GM12878 (cell line): ENCODE measurements at regions not wholly inside any gene's neighbourhood (a gene's known extent, or its start where the extent isn't known, plus 50 kb on each side); places are given as distances from the start of the nearest gene placed in this dataset.

ENCODE experiments used
- ATAC-seq: fragments of 200-7000 bp; cut with Tn5 transposase; 3 replicates; pipeline ENCODE4 v1.9.1; 2020; ENCODE audit warnings: mild to moderate bottlenecking, moderate library complexity
- BruUV-seq: library from RNA; stranded (reverse); fragments of 400-500 nt; replicated peaks from 2 replicates; lab custom pipeline; 2021; lab: Mats Ljungman, UMichigan
- CTCF ChIA-PET: fragments of 300-600 bp; sonication (Branson Sonifier 250); formaldehyde crosslinking; extraction: SDS; loops from one replicate; lab custom pipeline; 2021; ENCODE audit warnings: inconsistent platforms; lab: Yijun Ruan, JAX
- POLR2A ChIA-PET: fragments of 350-600 bp; formaldehyde crosslinking; extraction: SDS; loops from one replicate; lab custom pipeline; 2021; ENCODE audit warnings: inconsistent platforms; lab: Charles Lee
- RAD21 ChIA-PET: fragments of 300-600 bp; sonication (Branson Sonifier 250); formaldehyde crosslinking; loops from one replicate; lab custom pipeline; 2023; ENCODE audit warnings: antibody characterized with exemption; ENCODE audit not compliant: unreplicated experiment; lab: Charles Lee
- SMC1A ChIA-PET: fragments of 300-600 bp; sonication (Branson Sonifier 250); formaldehyde crosslinking; loops from one replicate; lab custom pipeline; 2023; ENCODE audit not compliant: unreplicated experiment, uncharacterized antibody; lab: Charles Lee
- DNase-seq: peaks from one replicate; pipeline ENCODE4 v3.0.0-alpha.2; 2011; ENCODE audit warnings: low read depth, low spot score
- FAIRE-seq: peaks from 3 replicates; lab custom pipeline; 2011; peaks lifted over from hg19 to GRCh38; lab: Jason Lieb, UNC
- H2AFZ ChIP-seq: 2 replicates; pipeline ENCODE4 v1.6.0; 2011; ENCODE audit warnings: low read depth, low read length, control low read depth; ENCODE audit not compliant: control insufficient read depth
- H3K27ac ChIP-seq: 2 replicates; pipeline ENCODE4 v1.5.1; 2011; ENCODE audit warnings: control low read depth; ENCODE audit not compliant: control insufficient read depth, insufficient read depth
- H3K27me3 ChIP-seq, 2 experiments: replicated peaks in 1 of 2; 2 replicates each; pipeline versions ENCODE4 v1.6.0 to v1.6.1; 2011; ENCODE audit warnings: low read length in 1 of 2; ENCODE audit not compliant: control insufficient read depth in 2 of 2, insufficient read depth in 2 of 2
- H3K36me3 ChIP-seq, 2 experiments: 2 replicates each; pipeline ENCODE4 v1.5.1; 2011; ENCODE audit warnings: low read length in 1 of 2; ENCODE audit not compliant: control insufficient read depth in 2 of 2, insufficient read depth in 2 of 2
- H3K4me1 ChIP-seq: 2 replicates; pipeline ENCODE4 v1.6.1; 2011; ENCODE audit warnings: mild to moderate bottlenecking, low read length, moderate library complexity, mixed read lengths; ENCODE audit not compliant: control insufficient read depth, insufficient read depth
- H3K4me2 ChIP-seq: 2 replicates; pipeline ENCODE4 v1.6.0; 2011; ENCODE audit warnings: control low read depth; ENCODE audit not compliant: control insufficient read depth, insufficient read depth
- H3K4me3 ChIP-seq: fragments of 200-600 bp; sonication (generic); 2 replicates; pipeline ENCODE4 v1.5.1; 2016
- H3K79me2 ChIP-seq: 2 replicates; pipeline ENCODE4 v1.6.0; 2011; ENCODE audit warnings: low read length; ENCODE audit not compliant: control insufficient read depth, insufficient read depth
- H3K9ac ChIP-seq: 2 replicates; pipeline ENCODE4 v1.8.0; 2011; ENCODE audit warnings: low read length, control low read depth, mixed read lengths; ENCODE audit not compliant: control insufficient read depth, insufficient read depth
- H3K9me3 ChIP-seq: replicated peaks from 3 replicates; pipeline ENCODE4 v1.5.1; 2011; ENCODE audit warnings: mild to moderate bottlenecking, low read length; ENCODE audit not compliant: control insufficient read depth, insufficient read depth
- H4K20me1 ChIP-seq: 2 replicates; pipeline ENCODE4 v1.6.0; 2011; ENCODE audit not compliant: control insufficient read depth, insufficient read depth
- CEBPB ChIP-seq, 2 experiments: fragments of 150-350 bp in 1 of 2; IDR thresholded peaks; 2 replicates each; pipeline ENCODE4 v1.6.1; 2012 to 2014; ENCODE audit warnings: low read depth in 2 of 2, low read length in 2 of 2, borderline replicate concordance in 1 of 2, inconsistent platforms in 1 of 2
- CEBPZ ChIP-seq: fragments of 150-350 bp; IDR thresholded peaks from 2 replicates; pipeline ENCODE4 v1.6.1; 2016; ENCODE audit warnings: low read depth, low read length
- CHD2 ChIP-seq: IDR thresholded peaks from 2 replicates; pipeline ENCODE4 v1.6.1; 2011; ENCODE audit warnings: low read depth, low read length, improper control_type of control experiment, borderline replicate concordance
- EZH2 ChIP-seq: IDR thresholded peaks from 2 replicates; pipeline ENCODE4 v1.6.1; 2012; ENCODE audit warnings: low read depth, mild to moderate bottlenecking, control low read depth, inconsistent platforms, low read length, borderline replicate concordance; ENCODE audit not compliant: control insufficient read depth
- HDGF ChIP-seq: fragments of 450-650 bp; IDR thresholded peaks from 2 replicates; pipeline ENCODE4 v1.6.1; 2016; ENCODE audit warnings: antibody characterized with exemption
- JUND ChIP-seq: IDR thresholded peaks from 2 replicates; pipeline ENCODE4 v1.6.1; 2012; ENCODE audit warnings: low read depth, mild to moderate bottlenecking, low read length, improper control_type of control experiment, moderate library complexity
- MEF2A ChIP-seq: IDR thresholded peaks from 2 replicates; pipeline ENCODE4 v1.6.1; 2011; ENCODE audit warnings: low read depth, mild to moderate bottlenecking, low read length, moderate library complexity; ENCODE audit not compliant: insufficient read depth
- NBN ChIP-seq: fragments of 450-650 bp; IDR thresholded peaks from 2 replicates; pipeline ENCODE4 v1.6.1; 2016
- PKNOX1 ChIP-seq: fragments of 450-650 bp; IDR thresholded peaks from 2 replicates; pipeline ENCODE4 v1.6.1; 2016; ENCODE audit warnings: mild to moderate bottlenecking
- RAD51 ChIP-seq: fragments of 450-650 bp; IDR thresholded peaks from 2 replicates; pipeline ENCODE4 v1.6.1; 2016; ENCODE audit warnings: moderate library complexity, mild to moderate bottlenecking, inconsistent platforms
- SIX5 ChIP-seq: IDR thresholded peaks from 2 replicates; pipeline ENCODE4 v1.6.1; 2011; ENCODE audit warnings: mild to moderate bottlenecking, low read depth, low read length, moderate library complexity; ENCODE audit not compliant: severe bottlenecking
- STAT1 ChIP-seq: fragments of 450-650 bp; conservative IDR thresholded peaks from 2 replicates; pipeline ENCODE4 v1.6.1; 2014; ENCODE audit warnings: antibody characterized with exemption, mild to moderate bottlenecking
- TARDBP ChIP-seq: IDR thresholded peaks from 2 replicates; pipeline ENCODE4 v1.6.1; 2016; ENCODE audit warnings: borderline replicate concordance
- TBL1XR1 ChIP-seq: IDR thresholded peaks from 2 replicates; pipeline ENCODE4 v1.6.1; 2012; ENCODE audit warnings: low read depth, low read length, improper control_type of control experiment
- WRNIP1 ChIP-seq: IDR thresholded peaks from 2 replicates; pipeline ENCODE4 v1.6.1; 2011; ENCODE audit warnings: low read depth, low read length, improper control_type of control experiment, borderline replicate concordance
- whole genome bisulfite sequencing: methylation state at CpG from one replicate; pipeline ENCODE4 v1.1.6; 2016; ENCODE audit warnings: low lambda C conversion rate; ENCODE audit not compliant: insufficient replicate concordance, insufficient coverage; ENCODE audit errors: missing lambda C conversion rate; 5-methylcytosine and 5-hydroxymethylcytosine counted together
- in situ Hi-C: fragments of 300-500 bp; cut with MboI; formaldehyde crosslinking; loops from 9 replicates; pipeline ENCODE4 v1.14.3; 2018; ENCODE audit warnings: mixed read lengths
- intact Hi-C: fragments of 100-400 bp; cut with micrococcal nuclease; formaldehyde crosslinking; loops from one replicate; pipeline ENCODE4 v1.14.2; 2022; ENCODE audit not compliant: unreplicated experiment
- TF ChIP-seq, protein P1 (sequence below): IDR thresholded peaks from 2 replicates; pipeline ENCODE4 v1.6.1; 2012; ENCODE audit warnings: improper control_type of control experiment, low read depth, low read length; ENCODE audit not compliant: insufficient replicate concordance

- H3K4me3 ChIP-seq: no peak overlapping the region
- in situ Hi-C loops: no loop called here
- no peak overlapping the region for H3K4me2 ChIP-seq
- no peaks in the 10 kb centered on the region for H3K27me3 ChIP-seq
- H3K27ac ChIP-seq: no peak overlapping the region
- ChIA-PET SMC1A (interaction anchor here (0.9 to 1.4 kb wide), 6 partner anchors 9 to 128 kb away, joined by 3 to 4 read pairs (median 3); no protein-coding TSS in a partner anchor), RAD21 (no interaction called here), POLR2A (no interaction called here), CTCF (interaction anchor here (0.6 kb wide), 1 partner anchor 80 kb away, joined by 3 read pairs; no protein-coding TSS in a partner anchor)
- H3K36me3 ChIP-seq: no peaks in the 10 kb centered on the region
- no peaks in the 10 kb centered on the region for H3K4me1 ChIP-seq
- no peak for DNase-seq
- BruUV-seq: no TSS peak
- no peak overlapping the region for H3K9ac ChIP-seq
- FAIRE-seq: no peak
- intact Hi-C loops: no loop called here
- 57% methylated on average over 3 of the region's 3 CpGs for WGBS
- H2AFZ ChIP-seq: no peak overlapping the region
- ATAC-seq: no peak
- no peaks in the 10 kb centered on the region for H4K20me1 ChIP-seq
- no peaks in the 10 kb centered on the region for H3K9me3 ChIP-seq
- H3K79me2 ChIP-seq: no peaks in the 10 kb centered on the region
- TF ChIP-seq WRNIP1 (no peak), CHD2 (no peak), CEBPZ (no peak), RAD51 (no peak), STAT1 (no peak), NBN (no peak), JUND (no peak), MEF2A (no peak), TARDBP (no peak), HDGF (no peak), EZH2 (no peak), CEBPB (IDR thresholded peaks at IDR 0.05; ENCODE audit: borderline replicate concordance in 1 of 2, low read depth in 2 of 2, low read length in 2 of 2) (no peak), TBL1XR1 (no peak), SIX5 (no peak), PKNOX1 (no peak)
- TF ChIP-seq, protein P1, sequence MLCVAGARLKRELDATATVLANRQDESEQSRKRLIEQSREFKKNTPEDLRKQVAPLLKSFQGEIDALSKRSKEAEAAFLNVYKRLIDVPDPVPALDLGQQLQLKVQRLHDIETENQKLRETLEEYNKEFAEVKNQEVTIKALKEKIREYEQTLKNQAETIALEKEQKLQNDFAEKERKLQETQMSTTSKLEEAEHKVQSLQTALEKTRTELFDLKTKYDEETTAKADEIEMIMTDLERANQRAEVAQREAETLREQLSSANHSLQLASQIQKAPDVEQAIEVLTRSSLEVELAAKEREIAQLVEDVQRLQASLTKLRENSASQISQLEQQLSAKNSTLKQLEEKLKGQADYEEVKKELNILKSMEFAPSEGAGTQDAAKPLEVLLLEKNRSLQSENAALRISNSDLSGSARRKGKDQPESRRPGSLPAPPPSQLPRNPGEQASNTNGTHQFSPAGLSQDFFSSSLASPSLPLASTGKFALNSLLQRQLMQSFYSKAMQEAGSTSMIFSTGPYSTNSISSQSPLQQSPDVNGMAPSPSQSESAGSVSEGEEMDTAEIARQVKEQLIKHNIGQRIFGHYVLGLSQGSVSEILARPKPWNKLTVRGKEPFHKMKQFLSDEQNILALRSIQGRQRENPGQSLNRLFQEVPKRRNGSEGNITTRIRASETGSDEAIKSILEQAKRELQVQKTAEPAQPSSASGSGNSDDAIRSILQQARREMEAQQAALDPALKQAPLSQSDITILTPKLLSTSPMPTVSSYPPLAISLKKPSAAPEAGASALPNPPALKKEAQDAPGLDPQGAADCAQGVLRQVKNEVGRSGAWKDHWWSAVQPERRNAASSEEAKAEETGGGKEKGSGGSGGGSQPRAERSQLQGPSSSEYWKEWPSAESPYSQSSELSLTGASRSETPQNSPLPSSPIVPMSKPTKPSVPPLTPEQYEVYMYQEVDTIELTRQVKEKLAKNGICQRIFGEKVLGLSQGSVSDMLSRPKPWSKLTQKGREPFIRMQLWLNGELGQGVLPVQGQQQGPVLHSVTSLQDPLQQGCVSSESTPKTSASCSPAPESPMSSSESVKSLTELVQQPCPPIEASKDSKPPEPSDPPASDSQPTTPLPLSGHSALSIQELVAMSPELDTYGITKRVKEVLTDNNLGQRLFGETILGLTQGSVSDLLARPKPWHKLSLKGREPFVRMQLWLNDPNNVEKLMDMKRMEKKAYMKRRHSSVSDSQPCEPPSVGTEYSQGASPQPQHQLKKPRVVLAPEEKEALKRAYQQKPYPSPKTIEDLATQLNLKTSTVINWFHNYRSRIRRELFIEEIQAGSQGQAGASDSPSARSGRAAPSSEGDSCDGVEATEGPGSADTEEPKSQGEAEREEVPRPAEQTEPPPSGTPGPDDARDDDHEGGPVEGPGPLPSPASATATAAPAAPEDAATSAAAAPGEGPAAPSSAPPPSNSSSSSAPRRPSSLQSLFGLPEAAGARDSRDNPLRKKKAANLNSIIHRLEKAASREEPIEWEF: no peak
Observed at GRCh38 chr6:11956781-11957180, 55.3 kb upstream of the HIVEP1 start.
